OCI-LY3 (cell line): ENCODE measurements at regions not wholly inside any gene's neighbourhood (a gene's known extent, or its start where the extent isn't known, plus 50 kb on each side); places are given as distances from the start of the nearest gene placed in this dataset.

ENCODE experiments used
- CTCF ChIP-seq: fragments of 200-600, 300-600 bp; sonication (generic); IDR thresholded peaks from 2 replicates; pipeline ENCODE4 v1.5.1; 2014; ENCODE audit warnings: antibody characterized with exemption, low read length, low read depth
- EZH2phosphoT487 ChIP-seq: fragments of 200-600 bp; shearing (Covaris generic); IDR thresholded peaks from 2 replicates; pipeline ENCODE4 v1.6.1; 2018; ENCODE audit warnings: antibody characterized with exemption, mixed run types, low read depth

GRCh38 chr13:85976242-85976641, 177.0 kb upstream of the SLITRK6 start:
- TF ChIP-seq CTCF: no peak
- no peak for TF ChIP-seq EZH2phosphoT487
